ENCODE measurements at regions not wholly inside any gene's neighbourhood (a gene's known extent, or its start where the extent isn't known, plus 50 kb on each side); places are given as distances from the start of the nearest gene placed in this dataset.

GRCh38 chr10:62980687-62981086, 152.4 kb upstream of the NRBF2 start:
- no peak for TF ChIP-seq EZH2 (IDR thresholded peaks at IDR 0.05; ENCODE audit: borderline replicate concordance)
- no peak for TF ChIP-seq CTCF (IDR thresholded peaks at IDR 0.05; ENCODE audit: poor library complexity)
- TF ChIP-seq EZH2phosphoT487 (IDR thresholded peaks at IDR 0.05; ENCODE audit: low read depth, severe bottlenecking, unreplicated experiment), result no peak

All from hepatocyte (in vitro differentiated cells).